ENCODE measurements at regions not wholly inside any gene's neighbourhood (a gene's known extent, or its start where the extent isn't known, plus 50 kb on each side); places are given as distances from the start of the nearest gene placed in this dataset.
"Not testable (repeated sequence)": the region's sequence is repeated elsewhere in the genome, so short reads cannot be mapped to it uniquely, and the experiment has no call there.

DNA sequence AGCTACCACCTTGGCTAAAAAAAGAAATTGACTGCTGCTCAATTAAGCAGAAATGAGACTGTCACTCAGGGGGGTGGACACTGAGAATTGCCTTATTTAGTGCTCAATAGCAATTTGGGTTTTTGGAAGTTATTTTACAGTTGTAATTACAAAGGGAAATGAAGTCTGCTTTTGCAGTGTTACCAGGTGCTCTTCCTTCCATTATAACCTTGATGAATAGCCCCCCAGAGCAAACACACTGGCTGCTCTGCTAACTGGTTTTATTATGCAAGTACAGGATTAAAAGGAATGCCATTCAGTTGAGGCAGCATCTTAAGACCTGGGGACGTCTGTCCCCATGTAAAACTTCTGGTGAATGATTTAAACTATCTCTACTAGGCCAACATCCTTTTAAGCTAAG is 191.0 kb downstream of the EVX1 start:
- no peaks in the 10 kb centered on the region for H3K27me3 Mint-ChIP-seq (ENCODE audit: low read depth)
- DNase-seq (ENCODE audit: low read depth, low spot score) = no peak
- H3K36me3 Mint-ChIP-seq (ENCODE audit: low read depth) = no peaks in the 10 kb centered on the region
- H3K27ac Mint-ChIP-seq (ENCODE audit: unreplicated experiment) = no peak overlapping the region
- H3K4me3 Mint-ChIP-seq = no peak overlapping the region
- TF ChIP-seq, protein P1, sequence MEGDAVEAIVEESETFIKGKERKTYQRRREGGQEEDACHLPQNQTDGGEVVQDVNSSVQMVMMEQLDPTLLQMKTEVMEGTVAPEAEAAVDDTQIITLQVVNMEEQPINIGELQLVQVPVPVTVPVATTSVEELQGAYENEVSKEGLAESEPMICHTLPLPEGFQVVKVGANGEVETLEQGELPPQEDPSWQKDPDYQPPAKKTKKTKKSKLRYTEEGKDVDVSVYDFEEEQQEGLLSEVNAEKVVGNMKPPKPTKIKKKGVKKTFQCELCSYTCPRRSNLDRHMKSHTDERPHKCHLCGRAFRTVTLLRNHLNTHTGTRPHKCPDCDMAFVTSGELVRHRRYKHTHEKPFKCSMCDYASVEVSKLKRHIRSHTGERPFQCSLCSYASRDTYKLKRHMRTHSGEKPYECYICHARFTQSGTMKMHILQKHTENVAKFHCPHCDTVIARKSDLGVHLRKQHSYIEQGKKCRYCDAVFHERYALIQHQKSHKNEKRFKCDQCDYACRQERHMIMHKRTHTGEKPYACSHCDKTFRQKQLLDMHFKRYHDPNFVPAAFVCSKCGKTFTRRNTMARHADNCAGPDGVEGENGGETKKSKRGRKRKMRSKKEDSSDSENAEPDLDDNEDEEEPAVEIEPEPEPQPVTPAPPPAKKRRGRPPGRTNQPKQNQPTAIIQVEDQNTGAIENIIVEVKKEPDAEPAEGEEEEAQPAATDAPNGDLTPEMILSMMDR (conservative IDR thresholded peaks at IDR 0.05) = no peak
- no peaks in the 10 kb centered on the region for H3K4me1 Mint-ChIP-seq
- H3K9me3 Mint-ChIP-seq = no peaks in the 10 kb centered on the region

DNA sequence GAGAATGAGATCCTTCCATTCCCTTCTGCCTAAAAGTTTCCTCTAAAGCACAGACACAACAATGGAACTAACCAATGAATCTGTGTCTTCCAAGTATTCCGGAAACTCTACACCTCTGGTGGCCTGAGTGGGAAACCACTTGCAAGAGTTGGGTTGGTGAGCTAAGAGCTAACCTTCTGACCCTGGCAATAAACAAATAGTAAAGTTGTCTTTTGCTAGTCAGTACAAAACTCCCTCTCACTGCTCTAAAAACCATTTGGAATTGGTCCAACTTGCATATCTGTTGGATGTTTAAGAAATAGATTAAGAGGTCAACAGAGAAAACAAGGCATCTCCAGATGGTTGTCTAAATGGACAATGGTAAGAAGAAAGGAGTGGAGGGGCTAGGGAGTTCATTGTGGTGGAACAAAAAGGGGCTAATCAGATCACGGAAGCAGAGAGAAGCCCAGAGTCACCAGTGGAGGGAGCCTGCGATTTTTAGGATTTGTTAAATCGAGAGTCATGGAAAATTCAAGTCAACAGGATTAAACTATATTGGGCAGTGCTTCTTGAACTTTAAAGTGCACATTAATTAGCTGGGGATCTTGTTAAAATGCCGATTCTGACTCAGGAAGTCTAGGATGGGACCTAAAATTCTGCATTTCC is 192.3 kb downstream of the EVX1 start:
- Mint-ChIP-seq H3K36me3 (ENCODE audit: low read depth) (no peaks in the 10 kb centered on the region), H3K27me3 (ENCODE audit: low read depth) (no peaks in the 10 kb centered on the region), H3K4me3 (no peak overlapping the region), H3K27ac (ENCODE audit: unreplicated experiment) (no peak overlapping the region), H3K4me1 (no peaks in the 10 kb centered on the region), H3K9me3 (no peaks in the 10 kb centered on the region)
- TF ChIP-seq, protein P1 (conservative IDR thresholded peaks at IDR 0.05) = no peak
- DNase-seq (ENCODE audit: low read depth, low spot score) = no peak

DNA sequence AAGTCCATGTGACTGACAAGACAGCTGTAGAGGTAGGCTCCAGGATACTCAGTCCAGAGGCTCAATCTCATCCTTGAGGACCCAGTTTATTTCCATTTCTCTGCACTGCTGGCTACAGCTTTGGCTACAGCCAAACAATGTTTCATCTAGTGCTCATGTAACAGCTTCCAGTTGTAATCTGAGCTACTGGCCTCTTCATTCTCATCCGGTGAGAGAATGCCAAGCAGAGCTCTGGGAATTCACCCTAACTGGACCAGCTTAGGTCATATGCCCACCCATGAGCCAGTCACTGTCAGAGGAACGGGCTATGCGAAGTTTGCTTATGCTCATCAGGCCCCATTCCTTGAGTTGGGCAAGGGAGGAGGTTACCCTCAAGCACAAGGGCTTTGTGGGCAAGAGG is 192.9 kb downstream of the EVX1 start:
- no peak for DNase-seq (ENCODE audit: low read depth, low spot score)
- H3K9me3 Mint-ChIP-seq = no peaks in the 10 kb centered on the region
- TF ChIP-seq, protein P1 (conservative IDR thresholded peaks at IDR 0.05) = no peak
- no peaks in the 10 kb centered on the region for H3K36me3 Mint-ChIP-seq (ENCODE audit: low read depth)
- no peak overlapping the region for H3K4me3 Mint-ChIP-seq
- H3K4me1 Mint-ChIP-seq = no peaks in the 10 kb centered on the region
- H3K27ac Mint-ChIP-seq (ENCODE audit: unreplicated experiment) = no peak overlapping the region
- no peaks in the 10 kb centered on the region for H3K27me3 Mint-ChIP-seq (ENCODE audit: low read depth)

DNA sequence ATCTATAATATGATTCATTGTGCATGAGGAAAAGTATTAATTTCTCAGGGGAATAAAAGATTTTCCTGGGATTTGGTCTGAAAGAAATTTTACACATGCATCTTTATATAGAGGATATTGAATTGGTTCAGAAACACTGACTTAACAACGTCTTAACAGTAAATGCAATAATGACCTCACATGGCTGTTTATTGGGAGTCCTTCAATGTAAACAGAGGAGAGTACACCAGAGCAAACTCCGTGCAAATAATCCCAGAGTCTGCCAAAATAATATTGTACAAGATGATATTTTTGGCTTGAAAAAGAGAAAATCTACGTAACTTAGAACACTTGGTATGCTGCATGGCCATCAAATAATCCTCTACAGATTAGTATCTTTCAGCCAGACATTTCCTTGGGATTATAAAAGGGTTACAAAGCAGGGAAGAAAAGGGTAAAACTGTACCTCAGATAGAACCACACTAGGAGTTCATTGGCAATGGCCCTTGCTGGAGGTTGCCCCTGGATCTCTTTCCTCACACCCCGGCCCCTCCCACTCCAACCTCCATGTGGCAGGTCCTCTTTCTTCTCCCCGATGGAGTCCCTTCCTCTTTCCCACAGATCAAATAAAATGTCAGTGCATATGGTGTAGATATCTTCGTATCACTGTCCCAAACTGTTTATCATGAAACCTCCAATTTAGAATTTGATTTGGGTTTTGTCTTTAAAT is 196.4 kb downstream of the EVX1 start:
- Mint-ChIP-seq H3K4me3 (no peak overlapping the region), H3K27me3 (ENCODE audit: low read depth) (peaks cover 9% of the 10 kb centered on the region), H3K36me3 (ENCODE audit: low read depth) (no peaks in the 10 kb centered on the region), H3K27ac (ENCODE audit: unreplicated experiment) (no peak overlapping the region), H3K4me1 (no peaks in the 10 kb centered on the region), H3K9me3 (no peaks in the 10 kb centered on the region)
- TF ChIP-seq, protein P1 (conservative IDR thresholded peaks at IDR 0.05) = no peak
- DNase-seq (ENCODE audit: low read depth, low spot score) = no peak

DNA sequence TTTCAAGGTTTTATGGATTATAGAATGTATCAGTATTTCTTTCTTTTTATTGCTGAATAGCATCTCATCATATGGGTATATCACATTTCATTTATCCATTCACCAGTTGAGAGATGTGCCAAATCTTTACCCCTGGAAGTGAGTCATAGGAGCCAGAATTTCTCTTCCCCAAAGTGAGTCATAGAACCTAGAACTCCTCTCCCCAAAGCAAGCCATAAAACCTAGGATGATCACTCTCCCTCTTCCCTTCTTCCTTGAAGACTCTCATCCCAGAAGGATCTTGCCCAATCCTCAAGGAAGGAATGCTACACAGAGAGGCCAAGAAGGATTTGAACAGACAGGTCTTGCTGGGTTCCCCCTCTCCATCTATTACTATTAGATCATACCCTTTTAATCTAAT is 199.9 kb downstream of the EVX1 start:
- no peak for DNase-seq (ENCODE audit: low read depth, low spot score)
- TF ChIP-seq, protein P1 (conservative IDR thresholded peaks at IDR 0.05) = no peak
- Mint-ChIP-seq H3K9me3 (peaks cover 2% of the 10 kb centered on the region), H3K27ac (ENCODE audit: unreplicated experiment) (no peak overlapping the region), H3K4me3 (no peak overlapping the region), H3K4me1 (no peaks in the 10 kb centered on the region), H3K27me3 (ENCODE audit: low read depth) (peaks cover 15% of the 10 kb centered on the region), H3K36me3 (ENCODE audit: low read depth) (no peaks in the 10 kb centered on the region)

DNA sequence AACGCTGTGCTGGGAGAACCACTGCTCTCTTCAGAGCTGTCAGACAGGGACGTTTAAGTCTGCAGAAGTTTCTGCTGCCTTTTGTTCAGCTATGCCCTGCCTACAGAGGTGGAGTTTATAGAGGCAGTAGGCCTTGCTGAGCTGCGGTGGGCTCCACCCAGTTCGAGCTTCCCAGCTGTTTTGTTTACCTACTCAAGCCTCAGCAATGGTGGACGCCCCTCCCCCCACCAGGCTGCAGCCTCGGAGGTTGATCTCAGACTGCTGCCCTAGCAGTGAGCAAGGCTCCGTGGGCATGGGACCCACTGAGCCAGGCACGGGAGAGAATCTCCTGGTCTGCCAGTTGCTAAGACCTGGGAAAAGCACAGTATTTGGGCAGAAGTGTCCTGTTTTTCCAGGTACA is 206.4 kb downstream of the EVX1 start:
- not testable (repeated sequence) for H3K4me1 Mint-ChIP-seq, H3K4me3 Mint-ChIP-seq, H3K9me3 Mint-ChIP-seq

More for the DNA sequence above, 206.4 kb downstream of the EVX1 start:
- H3K27ac Mint-ChIP-seq (ENCODE audit: unreplicated experiment); H3K27me3 Mint-ChIP-seq (ENCODE audit: low read depth); H3K36me3 Mint-ChIP-seq (ENCODE audit: low read depth); DNase-seq (ENCODE audit: low read depth, low spot score): not testable (repeated sequence)

Measured in neural crest cell (in vitro differentiated cells).